ENCODE measurements at regions not wholly inside any gene's neighbourhood (a gene's known extent, or its start where the extent isn't known, plus 50 kb on each side); places are given as distances from the start of the nearest gene placed in this dataset.

DNA sequence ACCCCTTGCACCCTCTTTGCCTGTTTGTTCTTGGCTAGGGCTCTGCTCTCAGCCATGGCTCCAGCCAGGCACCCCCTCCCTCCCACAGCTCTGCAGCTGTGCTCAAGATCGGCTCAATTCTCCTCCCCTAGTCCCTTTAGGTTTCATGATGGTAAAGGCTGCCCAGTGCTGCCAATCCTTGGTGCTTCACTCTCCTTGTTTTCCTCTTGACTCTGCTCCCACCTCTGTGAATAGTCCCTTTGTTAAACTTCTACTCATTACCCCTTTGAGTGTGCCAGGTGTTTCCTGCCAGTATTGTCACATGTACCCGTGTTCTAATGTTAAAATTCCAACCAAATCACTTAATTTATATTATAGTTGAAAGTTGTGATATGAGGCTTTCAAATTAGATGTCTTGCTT, 101.0 kb upstream of the CERS6 start:
- TF ChIP-seq, protein P1, sequence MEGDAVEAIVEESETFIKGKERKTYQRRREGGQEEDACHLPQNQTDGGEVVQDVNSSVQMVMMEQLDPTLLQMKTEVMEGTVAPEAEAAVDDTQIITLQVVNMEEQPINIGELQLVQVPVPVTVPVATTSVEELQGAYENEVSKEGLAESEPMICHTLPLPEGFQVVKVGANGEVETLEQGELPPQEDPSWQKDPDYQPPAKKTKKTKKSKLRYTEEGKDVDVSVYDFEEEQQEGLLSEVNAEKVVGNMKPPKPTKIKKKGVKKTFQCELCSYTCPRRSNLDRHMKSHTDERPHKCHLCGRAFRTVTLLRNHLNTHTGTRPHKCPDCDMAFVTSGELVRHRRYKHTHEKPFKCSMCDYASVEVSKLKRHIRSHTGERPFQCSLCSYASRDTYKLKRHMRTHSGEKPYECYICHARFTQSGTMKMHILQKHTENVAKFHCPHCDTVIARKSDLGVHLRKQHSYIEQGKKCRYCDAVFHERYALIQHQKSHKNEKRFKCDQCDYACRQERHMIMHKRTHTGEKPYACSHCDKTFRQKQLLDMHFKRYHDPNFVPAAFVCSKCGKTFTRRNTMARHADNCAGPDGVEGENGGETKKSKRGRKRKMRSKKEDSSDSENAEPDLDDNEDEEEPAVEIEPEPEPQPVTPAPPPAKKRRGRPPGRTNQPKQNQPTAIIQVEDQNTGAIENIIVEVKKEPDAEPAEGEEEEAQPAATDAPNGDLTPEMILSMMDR (IDR thresholded peaks at IDR 0.05) = no peak
- no peak overlapping the region for H3K4me3 Mint-ChIP-seq
- peaks cover 4% of the 10 kb centered on the region for H3K27me3 Mint-ChIP-seq
- DNase-seq = no peak
- H3K4me1 Mint-ChIP-seq = peaks cover 2% of the 10 kb centered on the region
- ATAC-seq (ENCODE audit: low read depth) = no peak
- intact Hi-C loops (cut with micrococcal nuclease) = no loop called here
- ChIA-PET CTCF (interaction anchor here (0.8 to 1.6 kb wide), 2 partner anchors 8 to 221 kb away, joined by 3 to 7 read pairs; no protein-coding TSS in a partner anchor), POLR2A (no interaction called here)
- H3K36me3 Mint-ChIP-seq (ENCODE audit: low read depth) = no peaks in the 10 kb centered on the region
- H3K27ac Mint-ChIP-seq = no peak overlapping the region
- peaks cover 8% of the 10 kb centered on the region for H3K9me3 Mint-ChIP-seq

DNA sequence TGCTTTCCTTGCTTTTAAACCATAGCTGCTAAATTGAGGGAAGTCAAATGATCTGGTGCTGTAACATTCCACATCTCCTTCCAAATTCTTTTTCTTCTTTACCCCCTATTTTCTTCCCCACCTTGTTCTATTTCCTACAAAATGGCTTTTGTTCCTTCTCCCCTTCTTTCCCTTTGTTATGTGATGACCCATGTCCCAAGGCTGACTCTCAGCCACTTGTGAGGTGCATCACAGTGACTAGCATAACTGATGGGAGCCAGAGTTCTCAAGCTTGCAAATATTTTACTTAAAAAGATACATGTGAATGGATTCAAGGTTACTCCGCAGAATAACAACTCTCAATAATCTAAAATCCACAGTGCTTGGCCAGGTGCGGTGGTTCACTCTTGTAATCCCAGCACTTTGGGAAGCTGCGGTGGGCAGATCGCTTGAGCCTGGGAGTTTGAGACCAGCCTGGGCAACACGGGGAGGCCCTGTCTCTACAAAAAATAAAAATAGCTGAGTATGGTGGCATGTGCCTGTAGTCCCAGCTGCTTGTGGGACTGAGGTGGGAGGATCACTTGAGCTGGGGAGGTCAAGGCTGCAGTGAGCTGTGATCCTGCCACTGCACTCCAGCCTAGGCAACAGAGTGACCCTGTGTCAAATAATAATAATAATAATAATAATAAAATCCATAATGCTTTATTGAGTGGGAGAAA, 100.1 kb upstream of the CERS6 start:
- intact Hi-C loops (cut with micrococcal nuclease) = no loop called here

DNA sequence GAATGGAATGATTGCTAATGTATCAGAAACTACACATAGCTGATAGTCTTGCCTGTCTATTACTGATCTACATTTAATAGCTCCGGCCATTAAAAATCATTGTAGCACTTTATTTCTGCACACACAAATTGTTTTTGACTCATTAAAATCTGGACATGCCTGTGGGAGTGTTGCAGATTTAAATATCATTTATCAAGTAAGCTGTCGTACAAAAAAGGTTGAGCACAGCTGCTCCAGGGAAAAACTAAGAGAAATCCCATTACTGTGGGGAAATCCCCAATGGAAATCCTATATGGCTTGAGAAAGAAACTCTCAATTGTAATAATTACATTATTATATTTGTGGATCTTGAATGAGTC, 99.6 kb upstream of the CERS6 start:
- TF ChIP-seq, protein P1 (IDR thresholded peaks at IDR 0.05) = no peak
- intact Hi-C loops (cut with micrococcal nuclease) = no loop called here
- POLR2A ChIA-PET = no interaction called here
- ATAC-seq (ENCODE audit: low read depth) = no peak
- CTCF ChIA-PET = interaction anchor here (1.6 kb wide), 1 partner anchor 9 kb away, joined by 7 read pairs; no protein-coding TSS in a partner anchor
- no peaks in the 10 kb centered on the region for H3K36me3 Mint-ChIP-seq (ENCODE audit: low read depth)
- no peak for DNase-seq
- peaks cover 8% of the 10 kb centered on the region for H3K9me3 Mint-ChIP-seq
- peaks cover 2% of the 10 kb centered on the region for H3K4me1 Mint-ChIP-seq
- peaks cover 4% of the 10 kb centered on the region for H3K27me3 Mint-ChIP-seq
- no peak overlapping the region for H3K4me3 Mint-ChIP-seq
- H3K27ac Mint-ChIP-seq = no peak overlapping the region

More for the DNA sequence above, 100.1 kb upstream of the CERS6 start:
- no peaks in the 10 kb centered on the region for H3K36me3 Mint-ChIP-seq (ENCODE audit: low read depth)
- H3K9me3 Mint-ChIP-seq = peaks cover 8% of the 10 kb centered on the region
- H3K27me3 Mint-ChIP-seq = peaks cover 4% of the 10 kb centered on the region
- ChIA-PET POLR2A (no interaction called here), CTCF (interaction anchor here (1.6 kb wide), 1 partner anchor 9 kb away, joined by 7 read pairs; no protein-coding TSS in a partner anchor)
- no peak overlapping the region for H3K27ac Mint-ChIP-seq
- TF ChIP-seq, protein P1 (IDR thresholded peaks at IDR 0.05) = no peak
- peaks cover 2% of the 10 kb centered on the region for H3K4me1 Mint-ChIP-seq
- no peak overlapping the region for H3K4me3 Mint-ChIP-seq
- no peak for DNase-seq
- ATAC-seq (ENCODE audit: low read depth) = no peak

DNA sequence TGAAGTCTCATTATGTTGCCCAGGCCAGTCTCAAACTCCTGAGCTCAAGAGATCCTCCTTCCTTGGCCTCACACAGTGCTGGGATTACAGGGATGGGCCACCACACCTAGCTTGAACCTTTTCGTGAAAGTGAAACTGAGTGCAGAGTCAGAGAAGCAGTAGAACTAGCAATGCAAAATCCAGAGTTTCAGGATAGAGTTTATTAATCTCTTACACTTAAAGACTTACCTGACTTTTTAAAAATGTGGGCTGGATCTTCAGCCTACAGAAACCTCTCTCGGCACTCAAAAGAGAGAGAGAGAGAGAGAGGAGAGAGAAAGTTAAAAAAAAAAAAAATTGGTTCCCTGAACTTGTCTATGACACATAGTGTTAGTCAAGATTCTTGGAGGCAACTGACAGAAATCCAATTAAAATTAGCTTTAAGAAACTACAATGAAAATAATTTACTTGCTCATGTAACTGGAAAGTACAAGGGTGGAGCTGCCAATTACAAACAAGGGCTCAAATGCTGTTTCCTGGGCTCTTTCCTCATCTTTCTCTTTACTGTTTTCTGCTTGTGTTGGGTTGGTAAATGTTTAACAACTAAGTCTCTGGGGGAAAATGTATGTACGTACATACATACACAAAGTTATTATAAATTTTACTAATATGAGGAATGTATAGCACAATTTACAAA, 98.1 kb upstream of the CERS6 start:
- H3K9me3 Mint-ChIP-seq = peaks cover 8% of the 10 kb centered on the region

DNA sequence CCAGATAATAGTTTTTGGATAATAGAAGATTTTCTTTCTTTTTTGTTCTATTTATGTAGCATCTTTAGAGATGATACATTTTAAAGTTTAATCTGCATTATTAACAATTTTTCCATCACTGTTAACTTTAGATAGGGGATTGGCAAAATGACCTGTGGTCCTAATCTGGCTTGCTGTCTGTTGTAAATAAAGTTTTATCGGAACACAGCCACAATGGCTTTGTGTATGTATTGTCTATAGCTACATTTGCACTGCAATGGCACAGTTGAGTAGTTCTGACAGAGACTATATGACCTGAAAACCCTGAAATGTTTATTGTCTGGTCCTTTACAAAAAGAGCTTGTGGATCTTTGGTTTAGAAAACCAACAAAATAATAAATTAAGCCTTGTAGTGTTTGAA, 97.0 kb upstream of the CERS6 start:
- H3K27ac Mint-ChIP-seq = no peak overlapping the region
- H3K4me3 Mint-ChIP-seq = no peak overlapping the region
- ChIA-PET CTCF (no interaction called here), POLR2A (no interaction called here)
- TF ChIP-seq, protein P1 (IDR thresholded peaks at IDR 0.05) = no peak
- no peak for ATAC-seq (ENCODE audit: low read depth)
- no peaks in the 10 kb centered on the region for H3K9me3 Mint-ChIP-seq
- intact Hi-C loops (cut with micrococcal nuclease) = no loop called here
- no peaks in the 10 kb centered on the region for H3K36me3 Mint-ChIP-seq (ENCODE audit: low read depth)
- H3K27me3 Mint-ChIP-seq = no peaks in the 10 kb centered on the region
- peaks cover 12% of the 10 kb centered on the region for H3K4me1 Mint-ChIP-seq
- DNase-seq = no peak

More for the DNA sequence above, 98.1 kb upstream of the CERS6 start:
- TF ChIP-seq, protein P1 (IDR thresholded peaks at IDR 0.05) = no peak
- ATAC-seq (ENCODE audit: low read depth) (no peak), DNase-seq (no peak)
- ChIA-PET POLR2A (interaction anchor here (0.7 kb wide), 1 partner anchor 163 kb away, joined by 5 read pairs; no protein-coding TSS in a partner anchor), CTCF (interaction anchor here (1.0 kb wide), 1 partner anchor 12 kb away, joined by 3 read pairs; no protein-coding TSS in a partner anchor)
- H3K27me3 Mint-ChIP-seq = peaks cover 4% of the 10 kb centered on the region
- intact Hi-C loops (cut with micrococcal nuclease) = no loop called here
- no peak overlapping the region for H3K4me3 Mint-ChIP-seq
- peaks cover 4% of the 10 kb centered on the region for H3K4me1 Mint-ChIP-seq
- H3K27ac Mint-ChIP-seq = no peak overlapping the region
- H3K36me3 Mint-ChIP-seq (ENCODE audit: low read depth) = no peaks in the 10 kb centered on the region

Data from activated B cell treated with CpG ODN at 0.5 μM for 24 hours (primary cell).